ENCODE measurements at regions not wholly inside any gene's neighbourhood (a gene's known extent, or its start where the extent isn't known, plus 50 kb on each side); places are given as distances from the start of the nearest gene placed in this dataset.
"Not testable (repeated sequence)": the region's sequence is repeated elsewhere in the genome, so short reads cannot be mapped to it uniquely, and the experiment has no call there.

DNA sequence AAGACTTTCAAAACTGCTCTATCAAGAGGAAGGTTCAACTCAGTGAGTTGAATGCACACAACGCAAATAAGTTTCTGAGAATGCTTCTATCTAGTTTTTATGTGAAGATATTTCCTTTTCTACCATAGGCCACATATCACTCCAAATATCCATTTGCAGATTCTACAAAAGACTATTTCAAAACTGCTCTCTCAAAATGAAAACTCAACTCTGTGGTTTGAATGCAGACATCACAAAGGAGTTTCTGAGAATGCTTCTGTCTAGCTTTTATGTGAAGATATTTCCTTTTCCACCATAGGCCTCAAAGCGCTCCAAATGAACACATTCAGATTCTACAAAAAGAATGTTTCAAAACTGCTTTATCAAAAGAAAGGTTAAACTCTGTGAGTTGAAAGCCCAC lies 1093.1 kb upstream of the DEFB115 start:
- not testable (repeated sequence) for DNase-seq

DNA sequence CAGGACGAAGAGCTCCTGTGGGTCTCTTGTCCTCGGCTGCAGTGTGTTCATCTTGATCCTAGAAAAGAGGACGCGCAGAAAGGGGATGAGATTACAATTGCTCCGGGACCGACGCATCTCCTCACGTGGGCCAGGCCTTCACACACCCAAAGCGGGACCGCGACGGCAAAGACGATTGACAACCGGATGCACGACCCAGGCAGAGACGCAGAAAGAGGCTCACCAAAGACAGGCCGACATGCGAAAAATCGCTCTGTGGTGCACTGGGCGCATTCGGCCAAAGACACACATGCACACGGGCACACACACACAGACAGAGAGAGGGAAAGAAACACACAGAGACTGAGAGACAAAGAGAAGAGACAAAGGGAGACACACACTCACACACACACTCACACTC lies 1089.9 kb upstream of the DEFB115 start:
- no peak for DNase-seq

DNA sequence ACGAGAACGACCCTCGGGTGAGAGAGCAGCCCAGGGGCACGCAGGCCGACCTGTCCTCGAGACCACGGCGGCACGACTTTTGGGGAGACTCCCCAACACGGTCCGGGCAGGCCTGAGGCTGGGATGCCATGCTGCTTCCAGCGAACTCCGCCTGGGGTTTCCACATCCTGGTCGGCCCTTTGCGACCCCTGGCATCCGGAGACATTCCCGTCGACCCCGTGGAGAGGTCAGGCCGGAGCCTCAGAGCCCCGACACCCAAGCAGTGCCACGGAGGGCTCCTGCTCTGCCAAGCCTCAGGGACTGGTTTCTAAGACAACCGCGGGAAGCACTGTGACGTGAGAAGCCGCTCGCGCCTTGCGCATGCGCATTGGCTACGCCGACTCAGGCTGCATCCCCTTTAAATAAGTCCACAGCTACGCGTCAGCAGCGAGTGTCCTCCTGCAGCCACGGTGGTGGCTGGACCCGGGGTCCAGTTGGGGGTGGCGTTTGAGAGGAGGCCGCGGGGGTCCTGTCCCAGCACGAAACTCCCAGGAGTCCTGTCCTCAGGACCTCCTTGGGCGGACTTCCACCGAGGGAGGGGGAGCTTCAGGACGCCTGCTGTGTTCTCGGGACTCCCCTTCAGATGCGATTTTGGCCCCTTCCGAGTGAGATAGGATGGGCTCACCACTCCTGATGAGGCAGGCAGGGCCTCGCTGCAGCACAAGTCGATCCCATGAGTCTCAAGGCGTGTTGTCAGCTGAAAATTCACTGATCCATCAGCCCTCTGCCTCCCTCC lies 1089.3 kb upstream of the DEFB115 start:
- DNase-seq: no peak

GRCh38 chr20:30168800-30169138 lies 1088.7 kb upstream of the DEFB115 start:
- no peak for DNase-seq

GRCh38 chr20:30175681-30176080 lies 1081.8 kb upstream of the DEFB115 start:
- no peak for DNase-seq

DNA sequence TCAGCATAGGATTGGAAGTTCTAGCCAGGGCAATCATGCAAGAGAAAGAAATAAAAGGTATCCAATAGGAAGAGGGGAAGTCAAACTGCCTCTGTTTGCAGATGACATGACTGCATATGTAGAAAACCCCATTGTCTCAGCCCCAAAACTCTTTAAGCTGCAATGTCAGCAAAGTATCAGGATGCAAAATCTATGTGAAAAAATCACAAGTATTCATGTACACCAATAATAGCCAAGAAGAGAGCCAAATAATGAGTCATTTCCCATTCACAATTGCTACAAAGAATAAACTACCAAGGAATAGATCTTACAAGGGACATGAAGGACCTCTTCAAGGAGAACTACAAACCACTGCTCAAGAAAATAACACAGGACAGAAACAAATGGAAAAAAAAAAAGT lies 1074.3 kb upstream of the DEFB115 start:
- DNase-seq: not testable (repeated sequence)

GRCh38 chr20:30191785-30192184 lies 1065.7 kb upstream of the DEFB115 start:
- DNase-seq: not testable (repeated sequence)

- not testable (repeated sequence) for DNase-seq
Observed at GRCh38 chr20:30234477-30234876, 1023.0 kb upstream of the DEFB115 start.

DNA sequence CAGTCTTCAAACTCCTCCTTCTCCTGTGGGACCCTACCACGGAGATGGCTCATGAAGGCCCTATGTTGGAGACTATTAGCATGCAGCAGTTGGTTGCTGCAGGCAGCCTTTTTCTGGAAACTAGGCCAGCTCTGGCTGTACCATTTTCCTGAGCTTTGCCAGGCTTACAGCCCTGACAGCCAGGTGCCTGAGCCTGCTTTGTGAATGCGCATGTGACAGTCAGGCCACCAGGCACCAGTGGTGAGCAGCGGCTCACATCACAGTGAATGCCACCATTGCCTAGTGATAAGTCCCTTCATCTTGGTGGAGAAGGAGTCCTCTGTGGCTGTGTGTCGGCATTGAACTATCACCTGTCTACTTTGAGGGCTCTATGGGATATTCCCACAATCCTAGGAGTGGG lies 982.4 kb upstream of the DEFB115 start:
- DNase-seq: not testable (repeated sequence)

GRCh38 chr20:30281584-30282197 lies 975.8 kb upstream of the DEFB115 start:
- DNase-seq: no peak

DNA sequence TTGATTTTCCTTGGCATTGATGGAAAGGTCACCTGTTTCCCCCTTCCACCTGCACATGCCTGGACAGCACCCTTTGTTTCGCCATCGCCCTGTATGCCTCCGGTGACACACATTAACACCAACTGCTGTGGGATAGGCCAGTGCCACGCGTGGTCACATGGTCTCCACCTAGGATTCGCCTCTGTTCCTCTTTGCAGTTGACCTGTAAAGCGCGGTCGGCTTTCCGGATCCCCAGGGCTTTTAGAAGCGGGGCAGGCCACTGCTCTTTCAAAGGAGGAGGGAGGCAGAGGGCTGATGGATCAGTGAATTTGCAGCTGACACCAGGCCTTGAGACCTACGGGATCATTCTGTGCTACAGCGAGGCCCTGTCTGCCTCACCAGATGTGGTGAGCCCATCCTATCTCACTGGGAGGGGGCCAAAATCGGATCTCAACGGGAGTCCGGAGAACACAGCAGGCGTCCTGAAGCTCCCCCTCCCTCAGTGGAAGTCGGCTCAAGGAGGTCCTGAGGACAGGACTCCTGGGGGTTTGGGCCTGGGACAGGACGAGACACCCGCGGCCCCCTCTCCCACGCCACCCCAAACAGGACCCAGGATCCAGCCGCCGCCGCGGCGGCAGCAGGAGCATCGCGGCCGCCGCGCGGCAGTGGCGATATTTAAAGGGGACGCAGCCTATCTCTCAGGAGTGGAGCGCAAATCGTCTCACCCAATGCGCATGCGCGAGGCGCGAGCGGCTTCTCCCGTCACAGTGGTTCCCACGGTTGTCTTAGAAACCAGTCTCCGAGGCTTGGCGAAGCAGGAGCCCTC lies 973.8 kb upstream of the DEFB115 start:
- peak in 1 of 2 donors; percentile 62 for DNase-seq

- DNase-seq: no peak
Observed at GRCh38 chr20:30284281-30284905, 973.1 kb upstream of the DEFB115 start.

GRCh38 chr20:30285677-30286076 lies 971.8 kb upstream of the DEFB115 start:
- no peak for DNase-seq

GRCh38 chr20:30286157-30286556 lies 971.3 kb upstream of the DEFB115 start:
- DNase-seq: no peak

DNA sequence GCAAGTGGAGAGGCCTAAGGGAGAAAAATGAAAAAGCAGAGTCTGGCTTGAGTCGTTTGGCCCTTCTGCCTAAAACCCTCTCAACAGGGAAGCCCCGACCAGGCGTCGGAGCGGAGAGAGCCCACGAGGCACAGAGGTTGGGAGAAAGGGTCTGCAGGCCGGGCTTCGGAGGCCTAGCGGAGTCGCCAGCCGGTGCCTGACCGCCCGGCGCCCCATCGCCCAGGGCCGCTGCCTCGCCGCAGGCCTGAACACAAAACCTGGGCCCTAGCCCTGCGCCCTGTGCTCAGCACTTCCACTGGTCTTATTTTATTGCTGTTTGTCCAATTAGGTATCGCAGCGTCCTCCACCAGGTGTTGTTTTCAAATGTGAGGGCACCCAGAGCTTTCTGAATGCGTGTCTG lies 970.0 kb upstream of the DEFB115 start:
- not testable (repeated sequence) for DNase-seq

- no peak for DNase-seq
Observed at GRCh38 chr20:30288346-30288745, 969.1 kb upstream of the DEFB115 start.

GRCh38 chr20:30289049-30289448 lies 968.4 kb upstream of the DEFB115 start:
- DNase-seq: peak in 1 of 2 donors; percentile 1

DNA sequence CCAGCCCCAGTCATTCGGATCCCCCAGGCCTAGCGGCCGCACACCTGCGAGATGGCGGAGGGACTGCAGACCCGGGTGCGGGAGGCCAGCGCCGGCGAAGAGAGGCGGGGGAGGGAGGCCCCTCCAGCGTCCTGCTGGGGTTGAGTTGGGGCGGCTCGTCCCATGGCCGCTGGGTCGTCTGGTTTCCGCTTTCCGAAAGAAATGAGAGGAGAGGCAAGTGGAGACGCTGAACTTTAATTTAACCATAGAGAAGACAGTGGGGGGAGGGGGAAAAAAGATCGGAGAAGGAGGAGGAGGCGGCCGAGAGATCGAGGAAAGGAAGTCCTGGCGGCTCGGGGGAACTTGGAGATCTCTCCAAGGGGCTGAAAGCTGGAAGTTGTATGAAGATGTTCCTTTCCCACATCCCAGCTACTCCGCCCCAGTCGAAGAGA lies 967.7 kb upstream of the DEFB115 start:
- peak in 1 of 2 donors; percentile 2 for DNase-seq

DNA sequence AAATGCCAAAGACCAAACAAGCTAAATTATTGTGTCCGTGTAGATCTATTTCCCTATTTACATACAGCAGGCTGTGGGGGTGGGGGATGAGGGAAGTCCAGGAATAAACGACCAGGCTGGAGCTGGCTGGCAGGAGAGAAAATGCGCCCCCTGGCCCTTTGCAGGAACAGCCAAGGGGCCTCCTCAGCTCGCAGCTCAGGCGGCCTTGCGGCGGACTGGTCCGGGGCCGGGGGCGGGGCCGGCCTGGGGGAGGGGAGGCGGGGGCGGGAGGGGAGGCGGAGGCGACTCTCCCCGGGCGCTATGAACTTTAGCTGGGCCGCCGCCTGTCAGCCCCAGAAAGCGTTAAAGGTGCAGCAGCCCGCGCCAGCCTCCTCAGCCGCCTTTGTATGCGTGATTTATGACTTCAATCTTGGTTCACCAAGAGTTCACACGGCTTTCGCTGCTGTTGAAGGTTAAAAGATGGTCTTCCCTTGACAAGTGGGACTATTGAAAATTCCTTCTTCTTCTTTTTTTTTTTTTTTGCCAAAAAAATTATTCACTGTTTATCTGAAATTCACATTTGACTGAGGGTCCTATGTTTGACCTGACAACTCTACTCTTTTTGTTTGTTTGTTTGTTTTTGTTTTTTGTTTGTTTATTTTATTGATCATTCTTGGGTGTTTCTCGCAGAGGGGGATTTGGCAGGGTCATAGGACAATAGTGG lies 967.0 kb upstream of the DEFB115 start:
- peak in 1 of 2 donors; percentile 34 for DNase-seq

DNA sequence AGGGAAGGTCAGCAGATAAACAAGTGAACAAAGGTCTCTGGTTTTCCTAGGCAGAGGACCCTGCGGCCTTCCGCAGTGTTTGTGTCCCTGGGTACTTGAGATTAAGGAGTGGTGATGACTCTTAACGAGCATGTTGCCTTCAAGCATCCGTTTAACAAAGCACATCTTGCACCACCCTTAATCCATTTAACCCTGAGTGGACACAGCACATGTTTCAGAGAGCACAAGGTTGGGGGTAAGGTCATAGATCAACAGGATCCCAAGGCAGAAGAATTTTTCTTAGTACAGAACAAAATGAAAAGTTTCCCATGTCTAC lies 966.4 kb upstream of the DEFB115 start:
- not testable (repeated sequence) for DNase-seq

GRCh38 chr20:30291686-30292085 lies 965.8 kb upstream of the DEFB115 start:
- not testable (repeated sequence) for DNase-seq

DNA sequence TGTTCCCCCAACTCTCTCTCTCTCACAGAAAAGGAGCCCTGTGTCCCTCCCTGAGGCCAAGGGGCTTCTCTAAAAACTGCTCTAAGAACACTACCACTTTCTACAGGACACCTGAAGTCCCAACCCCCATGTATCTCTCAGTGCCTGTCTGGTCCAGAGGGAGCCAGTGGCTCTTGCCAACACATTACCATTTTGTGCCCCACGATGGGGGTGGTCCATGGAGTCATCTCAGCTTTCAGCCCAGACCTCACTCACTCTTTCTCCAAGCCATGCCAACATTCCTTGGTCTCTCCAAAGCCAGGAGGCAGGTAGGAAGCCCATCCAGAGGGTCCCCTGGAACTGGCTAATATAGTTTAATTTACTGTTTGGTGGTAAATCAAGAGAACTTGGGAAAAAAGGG lies 962.1 kb upstream of the DEFB115 start:
- DNase-seq: not testable (repeated sequence)

All from inflammatory macrophage (primary cell).